ENCODE measurements at regions not wholly inside any gene's neighbourhood (a gene's known extent, or its start where the extent isn't known, plus 50 kb on each side); places are given as distances from the start of the nearest gene placed in this dataset.

DNA sequence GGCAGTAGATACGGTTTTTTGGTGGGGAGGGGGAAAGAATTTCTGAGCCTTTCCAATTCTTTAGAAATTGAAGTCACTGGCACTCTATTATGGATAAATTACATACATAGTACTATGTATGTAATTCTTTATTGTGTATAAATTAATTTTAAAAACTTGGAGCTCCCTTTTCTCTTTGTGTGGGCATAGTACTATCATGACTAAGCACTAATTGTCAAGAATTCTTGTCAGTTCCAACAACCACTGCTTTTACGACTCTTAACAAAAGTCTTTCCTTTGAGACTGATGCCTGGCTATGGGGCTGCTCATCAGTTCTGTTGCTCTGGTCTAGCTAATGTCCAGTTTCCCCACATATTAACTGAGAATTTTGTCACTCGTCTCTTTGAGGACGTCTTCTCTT lies 365.3 kb upstream of the RNF32 start:
- Histone ChIP-seq H3K36me3 (ENCODE audit: control insufficient read depth, insufficient read depth, low read length) (no peaks in the 10 kb centered on the region), H3K4me1 (ENCODE audit: control insufficient read depth, insufficient read depth, low read length) (no peaks in the 10 kb centered on the region), H3K27ac (ENCODE audit: low read depth, low read length) (no peak overlapping the region), H3K4me3 (ENCODE audit: low read depth, low read length) (no peak overlapping the region), H3K9me3 (ENCODE audit: control insufficient read depth, insufficient read depth, low read length) (peaks cover 2% of the 10 kb centered on the region), H3K27me3 (ENCODE audit: control insufficient read depth, insufficient read depth, low read length) (no peaks in the 10 kb centered on the region)
- 77% methylated on average over 3 of the region's 4 CpGs for WGBS (ENCODE audit: insufficient coverage)
- DNase-seq (ENCODE audit: low read depth in 4 of 6, low spot score in 6 of 6) = no peak

DNA sequence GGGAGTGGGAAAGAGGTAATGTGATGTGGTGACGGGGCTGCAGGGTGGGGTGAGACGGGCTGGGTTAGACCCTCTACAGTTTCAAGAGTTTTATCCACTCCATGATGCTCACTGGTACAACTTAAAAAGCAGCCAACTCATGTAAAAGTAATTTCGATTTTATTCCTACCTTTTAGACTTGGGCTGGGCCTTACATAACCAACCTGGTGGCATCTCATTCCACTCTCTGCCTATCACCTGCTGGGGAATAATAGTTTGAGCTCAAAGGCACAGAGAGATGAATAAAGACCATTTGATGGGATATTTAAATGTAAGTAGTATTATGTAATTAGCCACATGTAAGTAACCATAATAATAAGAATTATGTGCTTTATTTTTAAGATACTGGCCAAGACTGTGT lies 366.0 kb upstream of the RNF32 start:
- Histone ChIP-seq H3K27ac (ENCODE audit: low read depth, low read length) (no peak overlapping the region), H3K4me3 (ENCODE audit: low read depth, low read length) (no peak overlapping the region), H3K27me3 (ENCODE audit: control insufficient read depth, insufficient read depth, low read length) (no peaks in the 10 kb centered on the region), H3K4me1 (ENCODE audit: control insufficient read depth, insufficient read depth, low read length) (no peaks in the 10 kb centered on the region), H3K36me3 (ENCODE audit: control insufficient read depth, insufficient read depth, low read length) (no peaks in the 10 kb centered on the region), H3K9me3 (ENCODE audit: control insufficient read depth, insufficient read depth, low read length) (peaks cover 2% of the 10 kb centered on the region)
- WGBS (ENCODE audit: insufficient coverage) = 88% methylated on average over 1 of the region's 3 CpGs
- no peak for DNase-seq (ENCODE audit: low read depth in 4 of 6, low spot score in 6 of 6)

DNA sequence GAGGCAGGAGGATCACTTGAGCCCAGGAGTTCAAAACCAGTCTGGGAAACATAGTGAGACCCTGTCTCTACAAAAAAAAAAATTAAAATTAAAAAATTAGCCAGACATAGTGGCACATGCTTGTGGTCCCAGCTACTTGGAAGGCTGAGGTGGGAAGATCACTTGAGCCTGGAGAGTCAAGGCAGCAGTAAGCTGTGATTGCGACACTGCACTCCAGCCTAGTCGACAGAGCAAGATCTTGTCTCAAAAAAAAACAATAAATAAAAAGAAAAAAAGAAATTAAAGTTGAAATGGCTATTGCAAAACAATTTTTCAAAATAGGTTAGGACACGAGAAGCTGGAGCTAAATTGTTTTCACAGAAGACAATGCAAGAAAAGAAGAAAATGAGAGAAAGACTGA lies 379.0 kb upstream of the RNF32 start:
- H3K9me3 ChIP-seq (ENCODE audit: control insufficient read depth, insufficient read depth, low read length) = no peaks in the 10 kb centered on the region
- DNase-seq (ENCODE audit: low read depth in 4 of 6, low spot score in 6 of 6) = no peak
- H3K4me1 ChIP-seq (ENCODE audit: control insufficient read depth, insufficient read depth, low read length) = peaks cover 3% of the 10 kb centered on the region
- 33% methylated on average over 1 of the region's 3 CpGs for WGBS (ENCODE audit: insufficient coverage)
- H3K27me3 ChIP-seq (ENCODE audit: control insufficient read depth, insufficient read depth, low read length) = no peaks in the 10 kb centered on the region
- H3K36me3 ChIP-seq (ENCODE audit: control insufficient read depth, insufficient read depth, low read length) = no peaks in the 10 kb centered on the region
- no peak overlapping the region for H3K27ac ChIP-seq (ENCODE audit: low read depth, low read length)
- H3K4me3 ChIP-seq (ENCODE audit: low read depth, low read length) = no peak overlapping the region

DNA sequence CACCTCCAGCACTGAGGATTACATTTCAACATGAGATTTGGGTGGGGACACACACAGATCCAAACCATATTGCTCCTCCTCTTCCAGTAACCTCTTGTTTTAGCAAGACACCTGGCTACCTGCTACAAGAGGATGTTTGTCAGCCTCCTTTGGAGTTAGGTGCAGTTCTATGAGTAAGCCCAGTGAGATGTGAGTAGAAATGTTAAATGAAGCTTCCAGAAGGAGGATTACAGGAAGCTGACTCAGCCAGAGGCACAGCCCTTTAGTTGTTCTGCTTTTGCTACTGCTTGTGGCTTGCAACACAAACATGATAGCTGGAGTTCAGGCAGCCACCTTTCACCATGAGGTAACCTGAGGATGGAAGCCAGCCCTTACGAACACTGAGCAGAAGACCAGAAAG lies 382.7 kb upstream of the RNF32 start:
- Histone ChIP-seq H3K9me3 (ENCODE audit: control insufficient read depth, insufficient read depth, low read length) (no peaks in the 10 kb centered on the region), H3K27me3 (ENCODE audit: control insufficient read depth, insufficient read depth, low read length) (no peaks in the 10 kb centered on the region), H3K4me3 (ENCODE audit: low read depth, low read length) (no peak overlapping the region), H3K4me1 (ENCODE audit: control insufficient read depth, insufficient read depth, low read length) (peaks cover 3% of the 10 kb centered on the region), H3K27ac (ENCODE audit: low read depth, low read length) (no peak overlapping the region), H3K36me3 (ENCODE audit: control insufficient read depth, insufficient read depth, low read length) (no peaks in the 10 kb centered on the region)
- no peak for DNase-seq (ENCODE audit: low read depth in 4 of 6, low spot score in 6 of 6)
- 100% methylated on average over 1 of the region's 1 CpG for WGBS (ENCODE audit: insufficient coverage)

DNA sequence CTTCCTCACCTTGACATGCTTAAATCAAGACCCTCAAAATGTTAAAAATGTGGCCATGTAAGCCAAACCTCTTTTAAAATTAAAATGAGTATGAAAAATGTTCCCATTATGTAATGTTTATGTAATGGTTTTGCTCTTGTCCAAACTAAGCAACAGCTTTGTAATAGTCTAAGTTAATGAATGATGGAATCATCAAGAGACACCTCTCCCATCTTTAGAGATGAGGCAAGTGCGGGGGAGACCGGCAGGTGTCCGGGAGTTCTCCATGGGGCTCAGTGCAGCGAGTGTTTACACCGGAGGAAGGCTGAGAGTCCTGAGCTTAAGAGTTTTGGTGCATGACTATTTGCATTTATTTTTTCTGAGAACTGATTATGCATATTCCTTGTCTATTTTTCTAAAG lies 384.9 kb upstream of the RNF32 start:
- DNase-seq (ENCODE audit: low read depth in 4 of 6, low spot score in 6 of 6) = no peak
- H3K27ac ChIP-seq (ENCODE audit: low read depth, low read length) = no peak overlapping the region
- WGBS (ENCODE audit: insufficient coverage) = no CpG with 5 or more reads among the region's 5 CpGs
- H3K9me3 ChIP-seq (ENCODE audit: control insufficient read depth, insufficient read depth, low read length) = no peaks in the 10 kb centered on the region
- H3K4me3 ChIP-seq (ENCODE audit: low read depth, low read length) = no peak overlapping the region
- no peaks in the 10 kb centered on the region for H3K27me3 ChIP-seq (ENCODE audit: control insufficient read depth, insufficient read depth, low read length)
- H3K4me1 ChIP-seq (ENCODE audit: control insufficient read depth, insufficient read depth, low read length) = peaks cover 8% of the 10 kb centered on the region
- H3K36me3 ChIP-seq (ENCODE audit: control insufficient read depth, insufficient read depth, low read length) = no peaks in the 10 kb centered on the region

DNA sequence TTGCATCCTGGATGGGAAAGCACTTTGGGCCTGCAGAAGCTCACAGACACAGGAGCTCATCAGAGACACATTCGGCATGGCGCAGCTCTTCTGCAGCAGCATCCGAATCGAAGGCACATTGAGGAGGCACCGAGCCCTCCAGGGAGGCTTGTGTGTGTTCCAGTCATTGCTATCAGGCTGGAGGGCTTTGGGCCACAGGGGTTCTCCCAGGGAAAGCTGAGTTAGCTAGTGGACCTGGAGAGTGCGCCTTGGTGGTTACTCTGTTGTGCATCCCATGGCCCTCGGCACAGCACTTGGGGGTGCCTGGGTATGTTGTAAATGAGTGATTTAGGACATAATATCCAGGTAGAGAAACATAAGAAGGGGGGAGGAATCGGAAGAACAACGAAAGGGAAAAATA lies 388.7 kb upstream of the RNF32 start:
- Histone ChIP-seq H3K27me3 (ENCODE audit: control insufficient read depth, insufficient read depth, low read length) (no peaks in the 10 kb centered on the region), H3K36me3 (ENCODE audit: control insufficient read depth, insufficient read depth, low read length) (no peaks in the 10 kb centered on the region), H3K4me1 (ENCODE audit: control insufficient read depth, insufficient read depth, low read length) (peaks cover 5% of the 10 kb centered on the region), H3K4me3 (ENCODE audit: low read depth, low read length) (no peak overlapping the region), H3K27ac (ENCODE audit: low read depth, low read length) (no peak overlapping the region), H3K9me3 (ENCODE audit: control insufficient read depth, insufficient read depth, low read length) (no peaks in the 10 kb centered on the region)
- DNase-seq (ENCODE audit: low read depth in 4 of 6, low spot score in 6 of 6) = no peak
- WGBS (ENCODE audit: insufficient coverage) = 97% methylated on average over 9 of the region's 9 CpGs

DNA sequence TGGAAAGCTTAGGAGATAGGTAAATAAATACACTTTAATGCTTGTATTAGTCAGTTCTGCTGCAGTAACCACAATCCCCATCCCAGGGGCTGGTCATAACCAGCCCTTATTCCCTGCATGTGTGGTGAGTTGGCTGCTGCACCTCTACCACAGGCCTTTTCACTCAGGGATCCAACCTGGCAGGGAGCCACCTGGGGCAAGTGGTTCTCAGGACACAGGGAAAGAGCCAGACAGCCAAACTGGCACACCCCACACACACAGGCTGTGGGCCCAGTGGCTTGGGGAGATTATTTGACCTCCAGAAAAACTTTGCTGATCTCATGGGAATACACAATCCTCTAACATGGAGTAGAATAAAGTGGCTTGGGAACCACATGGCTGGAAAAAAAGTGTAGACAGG lies 400.0 kb upstream of the RNF32 start:
- Histone ChIP-seq H3K9me3 (ENCODE audit: control insufficient read depth, insufficient read depth, low read length) (no peaks in the 10 kb centered on the region), H3K4me3 (ENCODE audit: low read depth, low read length) (no peak overlapping the region)

DNA sequence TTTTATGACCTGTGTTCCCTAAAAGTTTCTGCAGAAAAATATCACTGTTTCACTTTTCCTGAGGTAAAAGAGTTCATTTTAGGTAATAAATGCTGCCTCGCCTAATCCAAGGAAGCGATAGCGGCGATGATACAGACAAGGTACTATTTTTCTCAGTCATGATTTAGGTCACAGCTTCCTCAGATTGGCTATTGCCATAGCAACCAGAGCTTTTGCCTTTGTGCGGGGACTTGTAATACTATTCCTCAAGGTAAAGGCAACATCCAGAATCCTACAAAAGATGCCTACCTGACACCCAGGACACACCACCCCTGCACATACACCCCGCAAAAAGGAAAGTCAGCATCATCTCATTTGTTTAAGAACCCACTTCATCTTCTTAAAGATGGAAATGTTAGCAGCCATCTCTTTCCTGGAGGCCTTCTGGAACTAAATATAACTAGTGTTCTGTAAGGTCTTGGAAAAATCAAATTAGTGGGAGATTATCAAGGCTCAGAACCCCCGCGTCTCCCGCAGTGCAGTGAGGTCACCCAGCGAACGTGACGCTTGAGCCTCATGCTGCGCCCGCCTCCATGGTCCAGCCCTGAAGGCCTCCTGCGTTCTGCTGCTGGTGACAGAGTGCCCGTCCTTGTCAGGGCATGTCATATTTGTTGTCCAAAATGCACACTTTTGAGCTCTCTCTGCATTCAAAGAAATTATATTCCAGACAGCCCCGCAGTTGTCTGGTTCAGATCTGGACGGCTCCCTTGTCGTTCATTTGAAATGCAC lies 402.0 kb upstream of the RNF32 start:
- Histone ChIP-seq H3K4me3 (ENCODE audit: low read depth, low read length) (no peak overlapping the region), H3K4me1 (ENCODE audit: control insufficient read depth, insufficient read depth, low read length) (peaks cover 13% of the 10 kb centered on the region), H3K27ac (ENCODE audit: low read depth, low read length) (no peak overlapping the region), H3K36me3 (ENCODE audit: control insufficient read depth, insufficient read depth, low read length) (no peaks in the 10 kb centered on the region), H3K9me3 (ENCODE audit: control insufficient read depth, insufficient read depth, low read length) (no peaks in the 10 kb centered on the region), H3K27me3 (ENCODE audit: control insufficient read depth, insufficient read depth, low read length) (peaks cover 2% of the 10 kb centered on the region)
- DNase-seq (ENCODE audit: low read depth in 4 of 6, low spot score in 6 of 6) = peak in 4 of 6 donors; percentile 19 to 90 (median 40)
- 84% methylated on average over 14 of the region's 19 CpGs for WGBS (ENCODE audit: insufficient coverage)

More for the DNA sequence above, 400.0 kb upstream of the RNF32 start:
- H3K27me3 ChIP-seq (ENCODE audit: control insufficient read depth, insufficient read depth, low read length) = peaks cover 2% of the 10 kb centered on the region
- DNase-seq (ENCODE audit: low read depth in 4 of 6, low spot score in 6 of 6) = no peak
- peaks cover 13% of the 10 kb centered on the region for H3K4me1 ChIP-seq (ENCODE audit: control insufficient read depth, insufficient read depth, low read length)
- no peak overlapping the region for H3K27ac ChIP-seq (ENCODE audit: low read depth, low read length)
- H3K36me3 ChIP-seq (ENCODE audit: control insufficient read depth, insufficient read depth, low read length) = no peaks in the 10 kb centered on the region

DNA sequence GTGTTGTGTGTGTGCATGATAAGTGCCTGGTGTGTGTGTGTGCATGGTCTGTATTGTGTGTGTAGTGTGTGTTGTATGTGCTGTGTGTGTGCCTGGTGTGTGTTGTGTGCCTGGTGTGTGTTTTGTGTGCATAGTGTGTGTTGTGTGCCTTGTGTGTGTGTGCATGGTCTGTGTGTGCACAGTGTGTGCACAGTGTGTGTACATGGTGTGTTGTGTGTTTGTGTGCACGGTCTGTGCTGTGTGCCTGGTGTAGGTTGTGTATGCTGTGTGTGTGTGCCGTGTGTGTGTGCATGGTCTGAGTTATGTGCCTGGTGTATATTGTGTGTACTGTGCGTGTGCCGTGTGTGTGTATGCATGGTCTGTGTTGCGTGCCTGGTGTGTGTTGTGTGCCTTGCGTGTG lies 403.0 kb upstream of the RNF32 start:
- Histone ChIP-seq H3K4me1 (ENCODE audit: control insufficient read depth, insufficient read depth, low read length) (peaks cover 13% of the 10 kb centered on the region), H3K4me3 (ENCODE audit: low read depth, low read length) (no peak overlapping the region)
- WGBS (ENCODE audit: insufficient coverage) = 94% methylated on average over 6 of the region's 6 CpGs

DNA sequence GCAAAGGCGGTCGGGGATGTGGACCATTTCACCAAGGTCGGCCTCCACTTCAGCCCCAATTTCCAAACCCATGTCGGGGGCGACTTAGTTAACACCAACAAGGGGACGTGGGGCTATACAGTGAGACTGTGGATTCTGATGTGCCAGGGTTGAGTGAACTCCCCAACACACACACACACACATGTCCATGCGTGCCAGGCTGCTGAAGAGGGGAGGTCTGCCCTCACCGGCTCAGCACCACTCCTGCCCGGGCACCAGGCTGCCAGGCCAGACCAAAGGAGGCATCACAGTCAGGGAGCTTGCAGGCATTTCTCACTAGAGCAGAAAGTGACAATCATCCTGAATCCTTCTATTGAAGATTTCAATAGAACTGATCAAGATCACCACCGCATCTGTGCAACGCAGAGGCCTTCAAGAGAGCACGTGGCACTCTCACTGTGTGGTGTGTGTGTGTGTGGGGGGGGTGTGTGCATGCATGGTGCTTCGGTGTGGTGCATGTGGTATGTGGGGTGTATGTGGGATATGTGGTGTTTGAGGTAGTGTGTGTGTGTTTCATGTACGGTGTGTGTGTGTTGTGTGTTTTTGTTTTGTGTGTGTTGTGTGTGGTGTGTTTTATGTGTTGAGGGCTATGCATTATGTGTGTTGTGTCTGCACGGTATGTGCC lies 403.5 kb upstream of the RNF32 start:
- WGBS (ENCODE audit: insufficient coverage) = 93% methylated on average over 6 of the region's 15 CpGs
- Histone ChIP-seq H3K9me3 (ENCODE audit: control insufficient read depth, insufficient read depth, low read length) (no peaks in the 10 kb centered on the region), H3K27me3 (ENCODE audit: control insufficient read depth, insufficient read depth, low read length) (peaks cover 2% of the 10 kb centered on the region), H3K27ac (ENCODE audit: low read depth, low read length) (no peak overlapping the region), H3K4me3 (ENCODE audit: low read depth, low read length) (no peak overlapping the region), H3K36me3 (ENCODE audit: control insufficient read depth, insufficient read depth, low read length) (no peaks in the 10 kb centered on the region), H3K4me1 (ENCODE audit: control insufficient read depth, insufficient read depth, low read length) (peaks cover 13% of the 10 kb centered on the region)
- no peak for DNase-seq (ENCODE audit: low read depth in 4 of 6, low spot score in 6 of 6)

More for the DNA sequence above, 403.0 kb upstream of the RNF32 start:
- no peak for DNase-seq (ENCODE audit: low read depth in 4 of 6, low spot score in 6 of 6)
- Histone ChIP-seq H3K27me3 (ENCODE audit: control insufficient read depth, insufficient read depth, low read length) (peaks cover 2% of the 10 kb centered on the region), H3K27ac (ENCODE audit: low read depth, low read length) (no peak overlapping the region), H3K9me3 (ENCODE audit: control insufficient read depth, insufficient read depth, low read length) (no peaks in the 10 kb centered on the region), H3K36me3 (ENCODE audit: control insufficient read depth, insufficient read depth, low read length) (no peaks in the 10 kb centered on the region)

Measured in spinal cord (tissue), 9 donors.